ENCODE measurements at regions not wholly inside any gene's neighbourhood (a gene's known extent, or its start where the extent isn't known, plus 50 kb on each side); places are given as distances from the start of the nearest gene placed in this dataset.

DNA sequence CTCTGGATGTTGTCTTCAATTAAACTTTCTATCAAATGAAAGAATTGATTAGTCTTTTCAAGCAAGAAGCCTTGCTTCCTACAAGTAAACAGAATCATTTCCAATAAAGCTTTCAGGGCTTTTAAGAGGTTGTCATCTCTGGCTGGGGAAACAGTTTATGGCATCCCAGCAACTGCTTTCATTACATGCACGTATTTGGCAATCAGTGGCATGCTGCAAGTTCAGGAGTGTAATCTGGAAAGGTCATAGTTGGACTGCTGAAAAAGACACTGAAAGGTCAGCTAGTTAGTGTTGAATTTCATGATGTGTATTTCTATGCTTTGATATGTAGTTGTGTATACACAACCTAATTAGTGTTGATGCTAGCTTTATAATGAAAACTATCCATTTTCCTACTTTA lies 332.9 kb downstream of the DSC3 start (continued):
- TF ChIP-seq ZNF610 (tag by site-specific recombination; IDR thresholded peaks at IDR 0.05; ENCODE audit: borderline replicate concordance) (no peak), YY1 (tag by site-specific recombination; IDR thresholded peaks at IDR 0.05) (no peak), ZNF26 (tag by site-specific recombination; IDR thresholded peaks at IDR 0.05) (no peak)

- ChIA-PET CTCF (no interaction called here), POLR2A (no interaction called here)
- Histone ChIP-seq H3K4me1 (ENCODE audit: control insufficient read depth, insufficient read depth, low read length) (no peaks in the 10 kb centered on the region), H3K27ac (ENCODE audit: extremely low read depth, low read depth, low read length) (no peak overlapping the region), H3K36me3 (ENCODE audit: control insufficient read depth in 2 of 2, insufficient read depth in 1 of 2, low read length in 2 of 2) (no peaks in the 10 kb centered on the region), H3K4me3 (ENCODE audit: low read depth, low read length) (no peak overlapping the region), H3K9me3 (ENCODE audit: control insufficient read depth, insufficient read depth, low read depth, low read length) (no peaks in the 10 kb centered on the region)
- no peak for TF ChIP-seq BCL11B (tag by site-specific recombination; IDR thresholded peaks at IDR 0.05; ENCODE audit: low read depth)
- TF ChIP-seq ZNF549 (tag by site-specific recombination; IDR thresholded peaks at IDR 0.05) = no peak
- TF ChIP-seq TCF7L2 (IDR thresholded peaks at IDR 0.05; ENCODE audit: borderline replicate concordance, low read depth, low read length) = no peak
- TF ChIP-seq, protein P1, sequence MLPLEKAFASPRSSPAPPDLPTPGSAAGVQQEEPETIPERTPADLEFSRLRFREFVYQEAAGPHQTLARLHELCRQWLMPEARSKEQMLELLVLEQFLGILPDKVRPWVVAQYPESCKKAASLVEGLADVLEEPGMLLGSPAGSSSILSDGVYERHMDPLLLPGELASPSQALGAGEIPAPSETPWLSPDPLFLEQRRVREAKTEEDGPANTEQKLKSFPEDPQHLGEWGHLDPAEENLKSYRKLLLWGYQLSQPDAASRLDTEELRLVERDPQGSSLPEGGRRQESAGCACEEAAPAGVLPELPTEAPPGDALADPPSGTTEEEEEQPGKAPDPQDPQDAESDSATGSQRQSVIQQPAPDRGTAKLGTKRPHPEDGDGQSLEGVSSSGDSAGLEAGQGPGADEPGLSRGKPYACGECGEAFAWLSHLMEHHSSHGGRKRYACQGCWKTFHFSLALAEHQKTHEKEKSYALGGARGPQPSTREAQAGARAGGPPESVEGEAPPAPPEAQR (tag by site-specific recombination; IDR thresholded peaks at IDR 0.05) = no peak
- TF ChIP-seq ZNF660 (tag by site-specific recombination; IDR thresholded peaks at IDR 0.05) = no peak
- TF ChIP-seq ZFP3 (tag by site-specific recombination; IDR thresholded peaks at IDR 0.05; ENCODE audit: low read depth) = no peak
- TF ChIP-seq ZNF621 (tag by site-specific recombination; IDR thresholded peaks at IDR 0.05) = no peak
- no peak for TF ChIP-seq ZNF701 (tag by site-specific recombination; IDR thresholded peaks at IDR 0.05)
- TF ChIP-seq ZNF747 (tag by site-specific recombination; IDR thresholded peaks at IDR 0.05) = no peak
- TF ChIP-seq, protein P2, sequence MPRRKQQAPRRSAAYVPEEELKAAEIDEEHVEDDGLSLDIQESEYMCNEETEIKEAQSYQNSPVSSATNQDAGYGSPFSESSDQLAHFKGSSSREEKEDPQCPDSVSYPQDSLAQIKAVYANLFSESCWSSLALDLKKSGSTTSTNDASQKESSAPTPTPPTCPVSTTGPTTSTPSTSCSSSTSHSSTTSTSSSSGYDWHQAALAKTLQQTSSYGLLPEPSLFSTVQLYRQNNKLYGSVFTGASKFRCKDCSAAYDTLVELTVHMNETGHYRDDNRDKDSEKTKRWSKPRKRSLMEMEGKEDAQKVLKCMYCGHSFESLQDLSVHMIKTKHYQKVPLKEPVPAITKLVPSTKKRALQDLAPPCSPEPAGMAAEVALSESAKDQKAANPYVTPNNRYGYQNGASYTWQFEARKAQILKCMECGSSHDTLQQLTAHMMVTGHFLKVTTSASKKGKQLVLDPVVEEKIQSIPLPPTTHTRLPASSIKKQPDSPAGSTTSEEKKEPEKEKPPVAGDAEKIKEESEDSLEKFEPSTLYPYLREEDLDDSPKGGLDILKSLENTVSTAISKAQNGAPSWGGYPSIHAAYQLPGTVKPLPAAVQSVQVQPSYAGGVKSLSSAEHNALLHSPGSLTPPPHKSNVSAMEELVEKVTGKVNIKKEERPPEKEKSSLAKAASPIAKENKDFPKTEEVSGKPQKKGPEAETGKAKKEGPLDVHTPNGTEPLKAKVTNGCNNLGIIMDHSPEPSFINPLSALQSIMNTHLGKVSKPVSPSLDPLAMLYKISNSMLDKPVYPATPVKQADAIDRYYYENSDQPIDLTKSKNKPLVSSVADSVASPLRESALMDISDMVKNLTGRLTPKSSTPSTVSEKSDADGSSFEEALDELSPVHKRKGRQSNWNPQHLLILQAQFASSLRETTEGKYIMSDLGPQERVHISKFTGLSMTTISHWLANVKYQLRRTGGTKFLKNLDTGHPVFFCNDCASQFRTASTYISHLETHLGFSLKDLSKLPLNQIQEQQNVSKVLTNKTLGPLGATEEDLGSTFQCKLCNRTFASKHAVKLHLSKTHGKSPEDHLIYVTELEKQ (tag by site-specific recombination; IDR thresholded peaks at IDR 0.05; ENCODE audit: borderline replicate concordance) = no peak
- no peak for TF ChIP-seq ZFP69B (tag by site-specific recombination; IDR thresholded peaks at IDR 0.05)
- TF ChIP-seq ZNF670 (tag by site-specific recombination; IDR thresholded peaks at IDR 0.05; ENCODE audit: low read depth) = no peak
- TF ChIP-seq ZNF555 (tag by site-specific recombination; conservative IDR thresholded peaks at IDR 0.05) = no peak
Measured at GRCh38 chr18:30705943-30706342, 336.6 kb downstream of the DSC3 start.

GRCh38 chr18:30698571-30698970 lies 344.0 kb downstream of the DSC3 start:
- no peak overlapping the region for H3K27ac ChIP-seq (ENCODE audit: extremely low read depth, low read depth, low read length)
- CTCF ChIA-PET = no interaction called here
- TF ChIP-seq ZNF423 (tag by site-specific recombination; IDR thresholded peaks at IDR 0.05) = no peak
- TF ChIP-seq, protein P3, sequence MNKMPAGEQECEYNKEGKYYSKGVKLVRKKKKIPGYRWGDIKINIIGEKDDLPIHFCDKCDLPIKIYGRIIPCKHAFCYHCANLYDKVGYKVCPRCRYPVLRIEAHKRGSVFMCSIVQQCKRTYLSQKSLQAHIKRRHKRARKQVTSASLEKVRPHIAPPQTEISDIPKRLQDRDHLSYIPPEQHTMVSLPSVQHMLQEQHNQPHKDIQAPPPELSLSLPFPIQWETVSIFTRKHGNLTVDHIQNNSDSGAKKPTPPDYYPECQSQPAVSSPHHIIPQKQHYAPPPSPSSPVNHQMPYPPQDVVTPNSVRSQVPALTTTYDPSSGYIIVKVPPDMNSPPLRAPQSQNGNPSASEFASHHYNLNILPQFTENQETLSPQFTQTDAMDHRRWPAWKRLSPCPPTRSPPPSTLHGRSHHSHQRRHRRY (tag by site-specific recombination; IDR thresholded peaks at IDR 0.05) = no peak
- TF ChIP-seq MEIS1 (CRISPR knock-in tag; IDR thresholded peaks at IDR 0.05; ENCODE audit: borderline replicate concordance) = no peak
- TF ChIP-seq, protein P4, sequence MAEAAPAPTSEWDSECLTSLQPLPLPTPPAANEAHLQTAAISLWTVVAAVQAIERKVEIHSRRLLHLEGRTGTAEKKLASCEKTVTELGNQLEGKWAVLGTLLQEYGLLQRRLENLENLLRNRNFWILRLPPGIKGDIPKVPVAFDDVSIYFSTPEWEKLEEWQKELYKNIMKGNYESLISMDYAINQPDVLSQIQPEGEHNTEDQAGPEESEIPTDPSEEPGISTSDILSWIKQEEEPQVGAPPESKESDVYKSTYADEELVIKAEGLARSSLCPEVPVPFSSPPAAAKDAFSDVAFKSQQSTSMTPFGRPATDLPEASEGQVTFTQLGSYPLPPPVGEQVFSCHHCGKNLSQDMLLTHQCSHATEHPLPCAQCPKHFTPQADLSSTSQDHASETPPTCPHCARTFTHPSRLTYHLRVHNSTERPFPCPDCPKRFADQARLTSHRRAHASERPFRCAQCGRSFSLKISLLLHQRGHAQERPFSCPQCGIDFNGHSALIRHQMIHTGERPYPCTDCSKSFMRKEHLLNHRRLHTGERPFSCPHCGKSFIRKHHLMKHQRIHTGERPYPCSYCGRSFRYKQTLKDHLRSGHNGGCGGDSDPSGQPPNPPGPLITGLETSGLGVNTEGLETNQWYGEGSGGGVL (tag by site-specific recombination; IDR thresholded peaks at IDR 0.05) = no peak
- no peak for TF ChIP-seq BCL11B (tag by site-specific recombination; IDR thresholded peaks at IDR 0.05; ENCODE audit: low read depth)
- TF ChIP-seq ZNF2 (tag by site-specific recombination; IDR thresholded peaks at IDR 0.05) = no peak

More at GRCh38 chr18:30698571-30698970, 344.0 kb downstream of the DSC3 start:
- no peaks in the 10 kb centered on the region for H3K9me3 ChIP-seq (ENCODE audit: control insufficient read depth, insufficient read depth, low read depth, low read length)
- H3K4me3 ChIP-seq (ENCODE audit: low read depth, low read length) = no peak overlapping the region
- POLR2A ChIA-PET = no interaction called here
- no peaks in the 10 kb centered on the region for H3K36me3 ChIP-seq (ENCODE audit: control insufficient read depth in 2 of 2, insufficient read depth in 1 of 2, low read length in 2 of 2)
- no peaks in the 10 kb centered on the region for H3K4me1 ChIP-seq (ENCODE audit: control insufficient read depth, insufficient read depth, low read length)
